H9 (cell line): ENCODE measurements at regions not wholly inside any gene's neighbourhood (a gene's known extent, or its start where the extent isn't known, plus 50 kb on each side); places are given as distances from the start of the nearest gene placed in this dataset.

Experiments
- DNase-seq: peaks from one replicate; pipeline ENCODE4 v3.0.0-alpha.2; 2017
- H2AFZ ChIP-seq: one replicate; pipeline ENCODE4 v1.6.1; 2013; ENCODE audit warnings: mild to moderate bottlenecking, low read length, control low read depth, moderate library complexity
- H2AK5ac ChIP-seq: 2 replicates; pipeline ENCODE4 v1.6.1; 2013; ENCODE audit warnings: low read length, control low read depth, mixed read lengths; ENCODE audit not compliant: insufficient read length
- H2BK120ac ChIP-seq: one replicate; pipeline ENCODE4 v1.6.1; 2013; ENCODE audit warnings: low read depth, mild to moderate bottlenecking, low read length, control low read depth, inconsistent platforms; ENCODE audit not compliant: poor library complexity, severe bottlenecking
- H2BK12ac ChIP-seq: 2 replicates; pipeline ENCODE4 v1.6.1; 2013; ENCODE audit warnings: low read length, control low read depth, mixed read lengths, low read depth; ENCODE audit not compliant: insufficient read length
- H2BK15ac ChIP-seq: 2 replicates; pipeline ENCODE4 v1.6.1; 2013; ENCODE audit warnings: low read depth, low read length, control low read depth
- H2BK20ac ChIP-seq: one replicate; pipeline ENCODE4 v1.6.1; 2013; ENCODE audit warnings: low read depth, mild to moderate bottlenecking, low read length, control low read depth, inconsistent platforms; ENCODE audit not compliant: poor library complexity, severe bottlenecking
- H2BK5ac ChIP-seq: 2 replicates; pipeline ENCODE4 v1.6.1; 2013; ENCODE audit warnings: low read length, control low read depth, mixed read lengths; ENCODE audit not compliant: insufficient read length
- H3K14ac ChIP-seq: 2 replicates; pipeline ENCODE4 v1.6.1; 2013; ENCODE audit warnings: low read length, control low read depth; ENCODE audit not compliant: insufficient read depth
- H3K18ac ChIP-seq: 2 replicates; pipeline ENCODE4 v1.6.1; 2013; ENCODE audit warnings: low read depth, mild to moderate bottlenecking, mixed read lengths, low read length, control low read depth; ENCODE audit not compliant: insufficient read length
- H3K23ac ChIP-seq: 2 replicates; pipeline ENCODE4 v1.6.1; 2013; ENCODE audit warnings: low read length, control low read depth, mixed read lengths, low read depth; ENCODE audit not compliant: insufficient read length
- H3K23me2 ChIP-seq: 2 replicates; pipeline ENCODE4 v1.6.1; 2013; ENCODE audit warnings: low read depth, mild to moderate bottlenecking, mixed read lengths, low read length, control low read depth; ENCODE audit not compliant: insufficient read length, poor library complexity, severe bottlenecking
- H3K27ac ChIP-seq: 2 replicates; pipeline ENCODE4 v1.5.1; 2013; ENCODE audit warnings: low read length, control low read depth, mixed read lengths, low read depth; ENCODE audit not compliant: insufficient read length
- H3K27me3 ChIP-seq: 2 replicates; pipeline ENCODE4 v1.6.1; 2013; ENCODE audit warnings: low read length, control low read depth, inconsistent platforms; ENCODE audit not compliant: insufficient read depth
- H3K4ac ChIP-seq: 2 replicates; pipeline ENCODE4 v1.6.1; 2013; ENCODE audit warnings: low read depth, mild to moderate bottlenecking, control low read depth, inconsistent platforms, low read length, moderate library complexity
- H3K4me1 ChIP-seq: 2 replicates; pipeline ENCODE4 v1.6.1; 2013; ENCODE audit warnings: low read length, control low read depth, inconsistent platforms; ENCODE audit not compliant: insufficient read depth
- H3K4me2 ChIP-seq: 2 replicates; pipeline ENCODE4 v1.6.1; 2013; ENCODE audit warnings: low read length, control low read depth, mixed read lengths; ENCODE audit not compliant: insufficient read length, insufficient read depth
- H3K56ac ChIP-seq: 2 replicates; pipeline ENCODE4 v1.6.1; 2013; ENCODE audit warnings: low read depth, mild to moderate bottlenecking, mixed read lengths, low read length, control low read depth; ENCODE audit not compliant: insufficient read length
- H3K79me1 ChIP-seq: 2 replicates; pipeline ENCODE4 v1.6.1; 2013; ENCODE audit warnings: low read depth, mild to moderate bottlenecking, moderate library complexity, low read length, control low read depth, inconsistent platforms; ENCODE audit not compliant: insufficient read depth, poor library complexity, severe bottlenecking
- H3K79me2 ChIP-seq: 2 replicates; pipeline ENCODE4 v1.6.1; 2013; ENCODE audit warnings: low read length, control low read depth, inconsistent platforms; ENCODE audit not compliant: insufficient read depth
- H3K9ac ChIP-seq: 2 replicates; pipeline ENCODE4 v1.6.1; 2013; ENCODE audit warnings: low read length, control low read depth, mixed read lengths; ENCODE audit not compliant: insufficient read length; ENCODE audit errors: extremely low read depth
- H3K9me3 ChIP-seq: one replicate; pipeline ENCODE4 v1.6.1; 2013; ENCODE audit warnings: low read depth, low read length, inconsistent platforms; ENCODE audit not compliant: control insufficient read depth
- H3T11ph ChIP-seq: one replicate; pipeline ENCODE4 v1.6.1; 2013; ENCODE audit warnings: mild to moderate bottlenecking, low read length, control low read depth, inconsistent platforms
- H4K20me1 ChIP-seq: one replicate; pipeline ENCODE4 v1.6.1; 2013; ENCODE audit not compliant: control insufficient read depth, insufficient read length, insufficient read depth
- H4K5ac ChIP-seq: 2 replicates; pipeline ENCODE4 v1.6.1; 2013; ENCODE audit warnings: low read depth, mild to moderate bottlenecking, mixed read lengths, low read length, control low read depth; ENCODE audit not compliant: insufficient read length
- H4K8ac ChIP-seq: replicated peaks from 2 replicates; pipeline ENCODE4 v1.6.1; 2013; ENCODE audit warnings: low read length, control low read depth, mixed read lengths, low read depth; ENCODE audit not compliant: insufficient read length
- H4K91ac ChIP-seq: 2 replicates; pipeline ENCODE4 v1.6.1; 2013; ENCODE audit warnings: low read depth, mild to moderate bottlenecking, moderate library complexity, mixed read lengths, low read length, control low read depth; ENCODE audit not compliant: insufficient read length
- H3K27ac Mint-ChIP-seq, 3 experiments: 2 replicates in 2 of 3; 3 replicates in 1 of 3; pipeline ENCODE4 v1.8.0; 2020 to 2021; ENCODE audit warnings: mixed read lengths in 3 of 3, mild to moderate bottlenecking in 1 of 3, moderate library complexity in 1 of 3
- H3K27me3 Mint-ChIP-seq: 2 replicates; pipeline ENCODE4 v1.8.0; 2021; ENCODE audit warnings: low read depth, mild to moderate bottlenecking, moderate library complexity, mixed read lengths
- H3K36me3 Mint-ChIP-seq, 3 experiments: 2 replicates in 2 of 3; 3 replicates in 1 of 3; pipeline ENCODE4 v1.8.0; 2020 to 2021; ENCODE audit warnings: low read depth in 3 of 3, mixed read lengths in 3 of 3; ENCODE audit not compliant: insufficient read depth in 1 of 3
- H3K4me1 Mint-ChIP-seq, 2 experiments: 2 replicates each; pipeline ENCODE4 v1.8.0; 2020; ENCODE audit warnings: mixed read lengths in 2 of 2
- H3K4me3 Mint-ChIP-seq, 2 experiments: 2 replicates in 1 of 2; 3 replicates in 1 of 2; pipeline ENCODE4 v1.8.0; 2020 to 2021; ENCODE audit warnings: mild to moderate bottlenecking in 2 of 2, mixed read lengths in 2 of 2, moderate library complexity in 1 of 2
- H3K9me3 Mint-ChIP-seq, 2 experiments: 2 replicates in 1 of 2; 3 replicates in 1 of 2; pipeline ENCODE4 v1.8.0; 2020; ENCODE audit warnings: mild to moderate bottlenecking in 2 of 2, mixed read lengths in 2 of 2, moderate library complexity in 1 of 2
- WGBS: extraction: QIAGEN DNeasy Blood & Tissue Kit; methylation state at CpG from one replicate; pipeline ENCODE4 v1.1.7; 2013; ENCODE audit warnings: missing lambda C conversion rate, low lambda C conversion rate, mixed read lengths; ENCODE audit not compliant: insufficient read length; ENCODE audit errors: extremely low coverage; 5-methylcytosine and 5-hydroxymethylcytosine counted together
- TF ChIP-seq, protein P1 (sequence below): fragments of 200-600 bp; sonication (generic); conservative IDR thresholded peaks from 3 replicates; pipeline ENCODE4 v1.8.0; 2021; ENCODE audit warnings: antibody characterized with exemption, mild to moderate bottlenecking

DNA sequence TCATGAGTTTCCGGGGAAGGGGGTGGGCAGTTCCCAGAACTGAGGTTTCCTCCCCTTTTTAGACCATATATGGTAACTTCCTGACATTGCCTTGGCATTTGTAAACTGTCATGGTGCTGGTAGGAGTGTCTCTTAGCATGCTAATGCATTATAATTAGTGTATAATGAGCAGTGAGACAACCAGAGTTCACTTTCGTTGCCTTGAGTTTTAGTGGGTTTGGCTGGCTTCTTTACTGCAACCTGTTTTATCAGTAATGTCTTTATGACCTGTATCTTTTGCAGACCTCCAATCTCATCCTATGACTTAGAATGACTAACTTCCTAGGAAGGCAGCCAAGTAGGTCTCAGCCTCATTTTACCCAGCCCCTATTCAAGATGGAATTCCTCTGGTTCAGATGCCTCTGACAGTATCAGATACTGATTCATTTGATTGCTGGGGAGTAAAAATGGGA lies 447.3 kb downstream of the XIRP2 start:
- Mint-ChIP-seq H3K27me3 (no peaks in the 10 kb centered on the region), H3K36me3 (no peaks in the 10 kb centered on the region; a peak in 1 of 7 replicates), H3K9me3 (no peaks in the 10 kb centered on the region), H3K4me1 (peaks cover 66 to 75% of the 10 kb centered on the region in 2 experiments), H3K4me3 (peak overlapping the region in 1 of 2 experiments; percentile 25; a peak in 1 of 5 replicates), H3K27ac (peak overlapping the region in 2 of 3 experiments; percentile 39 to 54; a peak in 3 of 7 replicates)
- H3K79me1 ChIP-seq: no peaks in the 10 kb centered on the region
- H3K23ac ChIP-seq: no peak overlapping the region
- no peak overlapping the region for H2AFZ ChIP-seq
- no peak overlapping the region for H3K27ac ChIP-seq
- H3K9me3 ChIP-seq: no peaks in the 10 kb centered on the region
- H4K20me1 ChIP-seq: no peaks in the 10 kb centered on the region
- no peak overlapping the region for H2AK5ac ChIP-seq
- H4K8ac ChIP-seq: no peak overlapping the region
- DNase-seq: no peak
- H3K9ac ChIP-seq: no peak overlapping the region
- H3K79me2 ChIP-seq: peaks cover 8% of the 10 kb centered on the region; the same call in 1 of the 2 replicates
- H2BK120ac ChIP-seq: no peak overlapping the region
- H3T11ph ChIP-seq: no peak overlapping the region
- no peak overlapping the region for H2BK15ac ChIP-seq
- H4K91ac ChIP-seq: no peak overlapping the region
- WGBS: no CpG with 5 or more reads among the region's 2 CpGs
- no peak overlapping the region for H3K4me2 ChIP-seq
- no peak overlapping the region for H3K14ac ChIP-seq
- TF ChIP-seq, protein P1, sequence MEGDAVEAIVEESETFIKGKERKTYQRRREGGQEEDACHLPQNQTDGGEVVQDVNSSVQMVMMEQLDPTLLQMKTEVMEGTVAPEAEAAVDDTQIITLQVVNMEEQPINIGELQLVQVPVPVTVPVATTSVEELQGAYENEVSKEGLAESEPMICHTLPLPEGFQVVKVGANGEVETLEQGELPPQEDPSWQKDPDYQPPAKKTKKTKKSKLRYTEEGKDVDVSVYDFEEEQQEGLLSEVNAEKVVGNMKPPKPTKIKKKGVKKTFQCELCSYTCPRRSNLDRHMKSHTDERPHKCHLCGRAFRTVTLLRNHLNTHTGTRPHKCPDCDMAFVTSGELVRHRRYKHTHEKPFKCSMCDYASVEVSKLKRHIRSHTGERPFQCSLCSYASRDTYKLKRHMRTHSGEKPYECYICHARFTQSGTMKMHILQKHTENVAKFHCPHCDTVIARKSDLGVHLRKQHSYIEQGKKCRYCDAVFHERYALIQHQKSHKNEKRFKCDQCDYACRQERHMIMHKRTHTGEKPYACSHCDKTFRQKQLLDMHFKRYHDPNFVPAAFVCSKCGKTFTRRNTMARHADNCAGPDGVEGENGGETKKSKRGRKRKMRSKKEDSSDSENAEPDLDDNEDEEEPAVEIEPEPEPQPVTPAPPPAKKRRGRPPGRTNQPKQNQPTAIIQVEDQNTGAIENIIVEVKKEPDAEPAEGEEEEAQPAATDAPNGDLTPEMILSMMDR: no peak
- peaks cover 25% of the 10 kb centered on the region for H3K4me1 ChIP-seq
- no peak overlapping the region for H3K18ac ChIP-seq
- no peak overlapping the region for H2BK5ac ChIP-seq
- H2BK20ac ChIP-seq: no peak overlapping the region
- no peaks in the 10 kb centered on the region for H3K23me2 ChIP-seq
- no peak overlapping the region for H3K56ac ChIP-seq
- H3K27me3 ChIP-seq: no peaks in the 10 kb centered on the region
- no peak overlapping the region for H2BK12ac ChIP-seq
- H3K4ac ChIP-seq: no peak overlapping the region
- H4K5ac ChIP-seq: no peak overlapping the region
